H9 (cell line): ENCODE measurements at regions not wholly inside any gene's neighbourhood (a gene's known extent, or its start where the extent isn't known, plus 50 kb on each side); places are given as distances from the start of the nearest gene placed in this dataset.
A peak's percentile ranks its signal among the peaks of the same experiment; 100 is the strongest.
"Not testable (repeated sequence)": the region's sequence is repeated elsewhere in the genome, so short reads cannot be mapped to it uniquely, and the experiment has no call there.

Experiments
- DNase-seq: peaks from one replicate; pipeline ENCODE4 v3.0.0-alpha.2; 2017
- H2AFZ ChIP-seq: one replicate; pipeline ENCODE4 v1.6.1; 2013; ENCODE audit warnings: mild to moderate bottlenecking, low read length, control low read depth, moderate library complexity
- H2AK5ac ChIP-seq: 2 replicates; pipeline ENCODE4 v1.6.1; 2013; ENCODE audit warnings: low read length, control low read depth, mixed read lengths; ENCODE audit not compliant: insufficient read length
- H2BK120ac ChIP-seq: one replicate; pipeline ENCODE4 v1.6.1; 2013; ENCODE audit warnings: low read depth, mild to moderate bottlenecking, low read length, control low read depth, inconsistent platforms; ENCODE audit not compliant: poor library complexity, severe bottlenecking
- H2BK12ac ChIP-seq: 2 replicates; pipeline ENCODE4 v1.6.1; 2013; ENCODE audit warnings: low read length, control low read depth, mixed read lengths, low read depth; ENCODE audit not compliant: insufficient read length
- H2BK15ac ChIP-seq: 2 replicates; pipeline ENCODE4 v1.6.1; 2013; ENCODE audit warnings: low read depth, low read length, control low read depth
- H2BK20ac ChIP-seq: one replicate; pipeline ENCODE4 v1.6.1; 2013; ENCODE audit warnings: low read depth, mild to moderate bottlenecking, low read length, control low read depth, inconsistent platforms; ENCODE audit not compliant: poor library complexity, severe bottlenecking
- H2BK5ac ChIP-seq: 2 replicates; pipeline ENCODE4 v1.6.1; 2013; ENCODE audit warnings: low read length, control low read depth, mixed read lengths; ENCODE audit not compliant: insufficient read length
- H3K14ac ChIP-seq: 2 replicates; pipeline ENCODE4 v1.6.1; 2013; ENCODE audit warnings: low read length, control low read depth; ENCODE audit not compliant: insufficient read depth
- H3K18ac ChIP-seq: 2 replicates; pipeline ENCODE4 v1.6.1; 2013; ENCODE audit warnings: low read depth, mild to moderate bottlenecking, mixed read lengths, low read length, control low read depth; ENCODE audit not compliant: insufficient read length
- H3K23ac ChIP-seq: 2 replicates; pipeline ENCODE4 v1.6.1; 2013; ENCODE audit warnings: low read length, control low read depth, mixed read lengths, low read depth; ENCODE audit not compliant: insufficient read length
- H3K23me2 ChIP-seq: 2 replicates; pipeline ENCODE4 v1.6.1; 2013; ENCODE audit warnings: low read depth, mild to moderate bottlenecking, mixed read lengths, low read length, control low read depth; ENCODE audit not compliant: insufficient read length, poor library complexity, severe bottlenecking
- H3K27ac ChIP-seq: 2 replicates; pipeline ENCODE4 v1.5.1; 2013; ENCODE audit warnings: low read length, control low read depth, mixed read lengths, low read depth; ENCODE audit not compliant: insufficient read length
- H3K27me3 ChIP-seq: 2 replicates; pipeline ENCODE4 v1.6.1; 2013; ENCODE audit warnings: low read length, control low read depth, inconsistent platforms; ENCODE audit not compliant: insufficient read depth
- H3K4ac ChIP-seq: 2 replicates; pipeline ENCODE4 v1.6.1; 2013; ENCODE audit warnings: low read depth, mild to moderate bottlenecking, control low read depth, inconsistent platforms, low read length, moderate library complexity
- H3K4me1 ChIP-seq: 2 replicates; pipeline ENCODE4 v1.6.1; 2013; ENCODE audit warnings: low read length, control low read depth, inconsistent platforms; ENCODE audit not compliant: insufficient read depth
- H3K4me2 ChIP-seq: 2 replicates; pipeline ENCODE4 v1.6.1; 2013; ENCODE audit warnings: low read length, control low read depth, mixed read lengths; ENCODE audit not compliant: insufficient read length, insufficient read depth
- H3K56ac ChIP-seq: 2 replicates; pipeline ENCODE4 v1.6.1; 2013; ENCODE audit warnings: low read depth, mild to moderate bottlenecking, mixed read lengths, low read length, control low read depth; ENCODE audit not compliant: insufficient read length
- H3K79me1 ChIP-seq: 2 replicates; pipeline ENCODE4 v1.6.1; 2013; ENCODE audit warnings: low read depth, mild to moderate bottlenecking, moderate library complexity, low read length, control low read depth, inconsistent platforms; ENCODE audit not compliant: insufficient read depth, poor library complexity, severe bottlenecking
- H3K79me2 ChIP-seq: 2 replicates; pipeline ENCODE4 v1.6.1; 2013; ENCODE audit warnings: low read length, control low read depth, inconsistent platforms; ENCODE audit not compliant: insufficient read depth
- H3K9ac ChIP-seq: 2 replicates; pipeline ENCODE4 v1.6.1; 2013; ENCODE audit warnings: low read length, control low read depth, mixed read lengths; ENCODE audit not compliant: insufficient read length; ENCODE audit errors: extremely low read depth
- H3K9me3 ChIP-seq: one replicate; pipeline ENCODE4 v1.6.1; 2013; ENCODE audit warnings: low read depth, low read length, inconsistent platforms; ENCODE audit not compliant: control insufficient read depth
- H3T11ph ChIP-seq: one replicate; pipeline ENCODE4 v1.6.1; 2013; ENCODE audit warnings: mild to moderate bottlenecking, low read length, control low read depth, inconsistent platforms
- H4K20me1 ChIP-seq: one replicate; pipeline ENCODE4 v1.6.1; 2013; ENCODE audit not compliant: control insufficient read depth, insufficient read length, insufficient read depth
- H4K5ac ChIP-seq: 2 replicates; pipeline ENCODE4 v1.6.1; 2013; ENCODE audit warnings: low read depth, mild to moderate bottlenecking, mixed read lengths, low read length, control low read depth; ENCODE audit not compliant: insufficient read length
- H4K8ac ChIP-seq: replicated peaks from 2 replicates; pipeline ENCODE4 v1.6.1; 2013; ENCODE audit warnings: low read length, control low read depth, mixed read lengths, low read depth; ENCODE audit not compliant: insufficient read length
- H4K91ac ChIP-seq: 2 replicates; pipeline ENCODE4 v1.6.1; 2013; ENCODE audit warnings: low read depth, mild to moderate bottlenecking, moderate library complexity, mixed read lengths, low read length, control low read depth; ENCODE audit not compliant: insufficient read length
- H3K27ac Mint-ChIP-seq, 3 experiments: 2 replicates in 2 of 3; 3 replicates in 1 of 3; pipeline ENCODE4 v1.8.0; 2020 to 2021; ENCODE audit warnings: mixed read lengths in 3 of 3, mild to moderate bottlenecking in 1 of 3, moderate library complexity in 1 of 3
- H3K27me3 Mint-ChIP-seq: 2 replicates; pipeline ENCODE4 v1.8.0; 2021; ENCODE audit warnings: low read depth, mild to moderate bottlenecking, moderate library complexity, mixed read lengths
- H3K36me3 Mint-ChIP-seq, 3 experiments: 2 replicates in 2 of 3; 3 replicates in 1 of 3; pipeline ENCODE4 v1.8.0; 2020 to 2021; ENCODE audit warnings: low read depth in 3 of 3, mixed read lengths in 3 of 3; ENCODE audit not compliant: insufficient read depth in 1 of 3
- H3K4me1 Mint-ChIP-seq, 2 experiments: 2 replicates each; pipeline ENCODE4 v1.8.0; 2020; ENCODE audit warnings: mixed read lengths in 2 of 2
- H3K4me3 Mint-ChIP-seq, 2 experiments: 2 replicates in 1 of 2; 3 replicates in 1 of 2; pipeline ENCODE4 v1.8.0; 2020 to 2021; ENCODE audit warnings: mild to moderate bottlenecking in 2 of 2, mixed read lengths in 2 of 2, moderate library complexity in 1 of 2
- H3K9me3 Mint-ChIP-seq, 2 experiments: 2 replicates in 1 of 2; 3 replicates in 1 of 2; pipeline ENCODE4 v1.8.0; 2020; ENCODE audit warnings: mild to moderate bottlenecking in 2 of 2, mixed read lengths in 2 of 2, moderate library complexity in 1 of 2
- WGBS: extraction: QIAGEN DNeasy Blood & Tissue Kit; methylation state at CpG from one replicate; pipeline ENCODE4 v1.1.7; 2013; ENCODE audit warnings: missing lambda C conversion rate, low lambda C conversion rate, mixed read lengths; ENCODE audit not compliant: insufficient read length; ENCODE audit errors: extremely low coverage; 5-methylcytosine and 5-hydroxymethylcytosine counted together
- TF ChIP-seq, protein P1 (sequence below): fragments of 200-600 bp; sonication (generic); conservative IDR thresholded peaks from 3 replicates; pipeline ENCODE4 v1.8.0; 2021; ENCODE audit warnings: antibody characterized with exemption, mild to moderate bottlenecking

DNA sequence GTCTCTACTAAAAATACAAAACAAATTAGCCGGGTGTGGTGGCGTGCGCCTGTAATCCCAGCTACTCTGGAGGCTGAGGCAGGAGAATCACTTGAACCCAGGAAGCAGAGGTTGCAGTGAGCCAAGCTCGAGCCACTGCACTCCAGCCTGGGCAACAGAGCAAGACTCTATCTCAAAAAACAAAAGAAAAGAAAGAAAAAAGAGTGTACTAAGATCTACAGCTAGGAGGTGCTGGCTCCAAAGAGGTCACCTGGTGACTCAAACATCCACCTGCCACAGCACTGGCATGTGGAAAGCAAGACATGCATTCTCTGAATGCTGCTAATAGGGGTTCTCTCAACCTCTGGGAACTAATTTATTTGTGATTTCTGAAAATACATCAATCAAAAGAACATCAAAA lies 167.5 kb upstream of the MARCKS start:
- not testable (repeated sequence) for H4K20me1 ChIP-seq, H3K23ac ChIP-seq, H2BK12ac ChIP-seq, H3K27me3 Mint-ChIP-seq, H3K23me2 ChIP-seq, H3K9me3 ChIP-seq, H3K4me1 ChIP-seq, H3K27me3 ChIP-seq, DNase-seq, H2BK120ac ChIP-seq, H2AK5ac ChIP-seq, H3K4me3 Mint-ChIP-seq, H3K18ac ChIP-seq, H2BK5ac ChIP-seq, H3K36me3 Mint-ChIP-seq, H3K79me1 ChIP-seq, H3K4me1 Mint-ChIP-seq, H2BK15ac ChIP-seq, H3K27ac ChIP-seq, H3K79me2 ChIP-seq, H4K8ac ChIP-seq, H3K14ac ChIP-seq, H3K9me3 Mint-ChIP-seq, H2AFZ ChIP-seq, H3K4ac ChIP-seq, H4K5ac ChIP-seq, H3K27ac Mint-ChIP-seq, H3T11ph ChIP-seq, H2BK20ac ChIP-seq, H3K56ac ChIP-seq, H3K9ac ChIP-seq, H3K4me2 ChIP-seq, H4K91ac ChIP-seq
- TF ChIP-seq, protein P1, sequence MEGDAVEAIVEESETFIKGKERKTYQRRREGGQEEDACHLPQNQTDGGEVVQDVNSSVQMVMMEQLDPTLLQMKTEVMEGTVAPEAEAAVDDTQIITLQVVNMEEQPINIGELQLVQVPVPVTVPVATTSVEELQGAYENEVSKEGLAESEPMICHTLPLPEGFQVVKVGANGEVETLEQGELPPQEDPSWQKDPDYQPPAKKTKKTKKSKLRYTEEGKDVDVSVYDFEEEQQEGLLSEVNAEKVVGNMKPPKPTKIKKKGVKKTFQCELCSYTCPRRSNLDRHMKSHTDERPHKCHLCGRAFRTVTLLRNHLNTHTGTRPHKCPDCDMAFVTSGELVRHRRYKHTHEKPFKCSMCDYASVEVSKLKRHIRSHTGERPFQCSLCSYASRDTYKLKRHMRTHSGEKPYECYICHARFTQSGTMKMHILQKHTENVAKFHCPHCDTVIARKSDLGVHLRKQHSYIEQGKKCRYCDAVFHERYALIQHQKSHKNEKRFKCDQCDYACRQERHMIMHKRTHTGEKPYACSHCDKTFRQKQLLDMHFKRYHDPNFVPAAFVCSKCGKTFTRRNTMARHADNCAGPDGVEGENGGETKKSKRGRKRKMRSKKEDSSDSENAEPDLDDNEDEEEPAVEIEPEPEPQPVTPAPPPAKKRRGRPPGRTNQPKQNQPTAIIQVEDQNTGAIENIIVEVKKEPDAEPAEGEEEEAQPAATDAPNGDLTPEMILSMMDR, result peak; percentile 37; the same call in 2 of the 3 replicates
- no CpG with 5 or more reads among the region's 4 CpGs for WGBS
